ENCODE measurements at regions not wholly inside any gene's neighbourhood (a gene's known extent, or its start where the extent isn't known, plus 50 kb on each side); places are given as distances from the start of the nearest gene placed in this dataset.
"Not testable (repeated sequence)": the region's sequence is repeated elsewhere in the genome, so short reads cannot be mapped to it uniquely, and the experiment has no call there.

DNA sequence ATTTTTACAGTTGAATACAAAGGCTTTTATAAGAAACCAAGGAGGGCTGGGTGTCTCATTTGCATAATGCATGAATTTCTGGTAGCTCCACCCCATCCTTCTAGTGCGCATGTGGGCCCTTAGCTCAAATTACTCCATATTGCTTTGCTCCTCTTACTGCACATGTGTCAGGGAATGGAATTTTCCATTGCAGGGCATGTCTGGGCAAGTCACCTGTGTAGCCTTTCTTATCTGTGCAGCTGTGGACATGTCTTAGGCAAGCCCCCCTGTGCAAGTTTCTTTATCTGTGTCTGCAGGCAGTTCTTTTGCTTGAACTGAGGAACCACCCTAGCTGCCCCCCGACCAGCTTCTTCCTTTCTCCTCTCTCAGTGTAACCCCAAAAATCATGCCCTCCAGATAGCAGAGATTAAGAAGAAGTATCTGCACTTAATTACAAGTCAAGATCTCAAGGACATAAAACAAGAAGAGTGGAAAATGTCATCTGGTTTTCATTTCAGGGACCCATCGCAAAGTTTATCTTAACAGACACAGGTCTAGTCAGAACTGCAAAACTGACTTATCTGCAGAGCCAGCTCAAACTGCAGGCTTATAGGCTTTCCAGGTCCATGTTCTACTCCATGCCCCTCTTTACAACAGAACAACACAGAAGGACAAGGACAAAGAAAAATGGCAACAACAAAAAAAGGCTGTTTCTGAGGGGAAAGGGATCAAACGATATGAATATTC is 137.9 kb upstream of the HS3ST4 start:
- no peak overlapping the region for H3K4me3 Mint-ChIP-seq
- no peak overlapping the region for H3K27ac Mint-ChIP-seq
- no peaks in the 10 kb centered on the region for H3K4me1 Mint-ChIP-seq (ENCODE audit: low read depth in 2 of 2)
- peaks cover 13 to 24% of the 10 kb centered on the region in 2 donors for H3K27me3 Mint-ChIP-seq
- DNase-seq (ENCODE audit: low spot score) (no peak), ATAC-seq (no peak)
- H3K9me3 Mint-ChIP-seq = peaks cover 10% of the 10 kb centered on the region
- no peaks in the 10 kb centered on the region for H3K36me3 Mint-ChIP-seq

DNA sequence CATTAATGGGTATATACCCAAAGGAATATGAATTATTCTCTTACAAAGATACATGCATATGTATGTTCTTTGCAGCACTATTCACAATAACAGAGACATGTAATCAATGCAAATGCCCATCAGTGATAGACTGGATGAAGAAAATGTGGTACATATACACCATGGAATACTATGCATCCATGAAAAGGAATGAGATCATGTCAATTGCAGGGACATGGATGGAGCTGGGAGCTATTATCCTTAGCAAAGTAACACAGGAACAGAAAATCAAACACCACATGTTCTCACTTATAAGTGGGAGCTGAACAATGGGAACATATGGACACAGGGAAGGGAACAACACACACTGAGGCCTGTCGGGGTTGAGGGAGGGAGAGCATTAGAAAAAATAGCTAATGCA is 141.1 kb upstream of the HS3ST4 start:
- Mint-ChIP-seq H3K36me3 (no peaks in the 10 kb centered on the region), H3K27ac (no peak overlapping the region), H3K4me3 (no peak overlapping the region), H3K9me3 (no peaks in the 10 kb centered on the region), H3K27me3 (peaks cover 8 to 10% of the 10 kb centered on the region in 2 donors), H3K4me1 (ENCODE audit: low read depth in 2 of 2) (no peaks in the 10 kb centered on the region)
- DNase-seq (ENCODE audit: low spot score) (no peak), ATAC-seq (no peak)

DNA sequence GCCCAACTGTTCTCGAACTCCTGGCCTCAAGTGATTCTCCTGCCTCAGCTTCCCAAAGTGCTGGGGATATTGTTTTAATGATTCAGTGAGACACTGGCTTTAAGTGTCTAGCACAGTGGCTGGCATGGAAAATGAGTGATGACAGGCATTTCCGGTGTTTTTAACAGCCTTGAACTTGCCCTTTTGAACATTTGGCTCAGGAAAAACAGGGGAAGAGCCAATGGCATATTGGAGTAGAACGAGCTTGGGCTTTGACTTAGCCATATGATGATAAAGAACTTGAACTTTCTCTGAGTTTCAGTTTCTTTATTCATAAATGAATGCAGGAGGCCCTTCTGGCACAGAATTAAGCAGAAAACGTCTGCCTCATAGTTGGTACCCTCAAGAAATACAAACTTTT is 145.0 kb upstream of the HS3ST4 start:
- Mint-ChIP-seq H3K27ac (no peak overlapping the region), H3K36me3 (no peaks in the 10 kb centered on the region), H3K4me1 (ENCODE audit: low read depth in 2 of 2) (no peaks in the 10 kb centered on the region), H3K27me3 (peaks cover 0 to 6% of the 10 kb centered on the region in 2 donors), H3K9me3 (no peaks in the 10 kb centered on the region), H3K4me3 (no peak overlapping the region)
- no peak for DNase-seq (ENCODE audit: low spot score)
- no peak for ATAC-seq

DNA sequence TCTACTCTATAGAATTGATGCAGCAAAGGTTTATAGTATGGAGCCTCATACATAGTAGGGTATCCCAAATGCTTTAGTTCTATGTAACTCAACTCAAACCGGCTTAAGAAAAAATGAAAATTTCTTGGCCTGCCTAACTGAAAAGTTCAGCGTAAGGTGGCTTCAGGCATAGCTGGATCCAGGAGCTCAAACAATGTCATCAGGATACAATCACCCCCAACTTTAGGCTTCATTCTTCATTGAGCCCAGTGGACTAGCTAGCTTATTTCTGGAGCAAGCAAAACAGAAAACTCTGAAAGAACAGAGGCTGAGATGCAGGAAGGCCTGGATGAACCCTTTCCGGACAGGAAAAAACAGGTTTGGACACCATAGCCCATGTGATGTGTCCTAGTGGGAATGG is 147.5 kb upstream of the HS3ST4 start:
- no peaks in the 10 kb centered on the region for H3K36me3 Mint-ChIP-seq
- no peak overlapping the region for H3K4me3 Mint-ChIP-seq
- H3K27ac Mint-ChIP-seq = no peak overlapping the region
- H3K4me1 Mint-ChIP-seq (ENCODE audit: low read depth in 2 of 2) = no peaks in the 10 kb centered on the region
- ATAC-seq = no peak
- no peak for DNase-seq (ENCODE audit: low spot score)
- no peaks in the 10 kb centered on the region for H3K9me3 Mint-ChIP-seq
- peaks cover 0 to 8% of the 10 kb centered on the region in 2 donors for H3K27me3 Mint-ChIP-seq

DNA sequence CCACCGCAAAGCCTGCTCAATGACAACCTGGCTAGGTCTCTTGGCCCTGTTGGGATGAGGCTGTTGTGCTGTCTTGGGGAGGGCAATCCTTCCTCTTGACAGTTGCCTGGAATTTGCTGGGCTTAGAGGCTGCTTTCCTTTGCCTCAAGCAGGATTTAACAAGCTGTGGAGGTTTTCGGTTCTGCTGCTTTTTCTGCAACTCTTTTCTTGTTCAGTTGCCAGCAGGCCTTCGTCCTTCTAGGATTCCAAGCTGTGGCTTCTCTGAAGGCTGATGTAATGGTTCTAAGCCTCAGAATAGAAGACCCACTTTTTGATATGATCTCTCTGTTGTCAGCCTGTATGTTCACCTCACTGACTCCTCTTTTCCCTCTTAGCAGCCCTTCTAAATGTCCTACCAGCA is 149.5 kb upstream of the HS3ST4 start:
- peaks cover 0 to 8% of the 10 kb centered on the region in 2 donors for H3K27me3 Mint-ChIP-seq
- no peak for ATAC-seq
- H3K4me1 Mint-ChIP-seq (ENCODE audit: low read depth in 2 of 2) = no peaks in the 10 kb centered on the region
- H3K9me3 Mint-ChIP-seq = no peaks in the 10 kb centered on the region
- H3K27ac Mint-ChIP-seq = no peak overlapping the region
- no peak for DNase-seq (ENCODE audit: low spot score)
- H3K36me3 Mint-ChIP-seq = no peaks in the 10 kb centered on the region
- H3K4me3 Mint-ChIP-seq = no peak overlapping the region

DNA sequence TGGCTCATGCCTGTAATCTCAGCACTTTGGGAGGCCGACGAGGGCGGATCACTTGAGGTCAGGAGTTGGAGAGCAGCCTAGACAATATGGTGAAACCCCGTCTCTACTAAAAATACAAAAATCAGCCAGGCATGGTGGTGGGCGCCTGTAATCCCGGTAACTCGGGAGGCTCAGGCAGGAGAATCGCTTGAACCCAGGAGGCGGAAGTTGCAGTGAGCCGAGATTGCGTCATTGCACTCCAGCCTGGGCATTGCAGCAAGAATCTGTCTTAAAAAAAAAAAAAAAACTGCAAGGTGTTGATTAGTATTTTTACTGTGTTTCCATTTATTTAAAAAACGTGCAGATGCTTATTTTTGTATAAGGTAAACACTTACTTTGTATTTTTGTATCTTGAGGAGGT is 152.0 kb upstream of the HS3ST4 start:
- H3K27ac Mint-ChIP-seq; H3K4me1 Mint-ChIP-seq (ENCODE audit: low read depth in 2 of 2); H3K4me3 Mint-ChIP-seq: not testable (repeated sequence)

DNA sequence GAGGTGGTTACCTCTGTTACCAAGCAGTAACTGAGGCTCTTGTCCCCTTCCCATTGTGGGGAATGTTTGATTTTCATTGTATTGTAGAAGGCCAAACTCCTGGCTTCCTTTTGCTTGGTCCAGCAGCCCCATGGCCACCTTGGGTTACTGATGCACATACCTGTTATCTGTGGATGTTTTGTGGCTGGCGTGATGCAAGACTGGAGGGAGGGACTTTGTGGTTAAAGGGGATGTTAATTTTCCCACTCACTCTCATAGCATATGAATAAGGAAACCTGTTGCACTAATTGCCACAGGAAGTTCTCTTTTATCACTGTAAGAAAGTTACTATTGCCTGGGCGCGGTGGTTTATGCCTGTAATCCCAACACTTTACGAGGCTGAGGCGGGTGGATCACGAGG is 168.6 kb upstream of the HS3ST4 start:
- DNase-seq (ENCODE audit: low spot score) (no peak), ATAC-seq (no peak)
- Mint-ChIP-seq H3K27ac (no peak overlapping the region), H3K4me1 (ENCODE audit: low read depth in 2 of 2) (no peaks in the 10 kb centered on the region), H3K4me3 (no peak overlapping the region), H3K9me3 (no peaks in the 10 kb centered on the region), H3K27me3 (peaks cover 6 to 9% of the 10 kb centered on the region in 2 donors), H3K36me3 (no peaks in the 10 kb centered on the region)

More for the DNA sequence above, 152.0 kb upstream of the HS3ST4 start:
- H3K27me3 Mint-ChIP-seq; H3K9me3 Mint-ChIP-seq; ATAC-seq; DNase-seq (ENCODE audit: low spot score); H3K36me3 Mint-ChIP-seq: not testable (repeated sequence)

DNA sequence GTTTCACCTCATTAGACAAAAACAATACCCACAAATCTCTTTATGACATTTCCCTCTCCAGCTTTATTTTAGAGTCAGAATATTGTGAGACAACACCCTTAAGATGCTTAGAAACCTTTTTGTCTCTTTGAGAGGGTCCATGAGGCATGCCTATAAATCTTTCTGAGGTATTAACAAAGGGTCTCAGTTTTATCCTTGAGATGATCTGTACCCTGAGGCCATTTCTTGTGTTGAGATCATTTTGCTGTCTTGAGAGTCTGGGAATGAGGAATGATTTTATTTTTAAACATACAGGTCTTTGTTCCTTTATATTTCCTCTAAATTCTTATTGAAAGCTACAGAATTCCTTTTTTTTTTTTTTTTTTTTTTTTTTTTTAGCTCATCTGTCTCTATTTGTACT is 179.7 kb upstream of the HS3ST4 start:
- H3K4me1 Mint-ChIP-seq (ENCODE audit: low read depth in 2 of 2) = no peaks in the 10 kb centered on the region

DNA sequence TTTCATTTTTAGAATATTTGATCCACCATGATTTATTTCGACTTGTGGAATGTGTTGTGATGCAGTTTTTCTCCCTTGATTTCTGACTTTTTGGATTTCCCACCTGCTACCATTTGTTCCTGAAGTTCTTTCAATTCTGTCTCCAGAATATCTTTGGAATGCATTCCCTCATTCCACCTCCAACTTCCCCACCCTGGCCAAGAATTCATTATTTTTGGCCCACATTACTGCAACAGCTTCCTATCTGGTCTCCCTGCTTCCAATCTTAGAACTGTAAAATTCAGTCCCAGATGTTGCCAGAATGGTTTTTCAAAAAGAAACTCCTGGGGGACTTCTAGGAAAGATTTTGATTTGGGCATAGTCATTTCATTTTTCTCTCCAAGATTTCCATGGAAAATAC is 182.3 kb upstream of the HS3ST4 start:
- Mint-ChIP-seq H3K36me3 (no peaks in the 10 kb centered on the region), H3K27ac (no peak overlapping the region), H3K9me3 (no peaks in the 10 kb centered on the region), H3K4me1 (ENCODE audit: low read depth in 2 of 2) (no peaks in the 10 kb centered on the region), H3K27me3 (peaks cover 7 to 23% of the 10 kb centered on the region in 2 donors), H3K4me3 (no peak overlapping the region)
- no peak for ATAC-seq
- DNase-seq (ENCODE audit: low spot score) = no peak

More for the DNA sequence above, 179.7 kb upstream of the HS3ST4 start:
- Mint-ChIP-seq H3K4me3 (no peak overlapping the region), H3K9me3 (no peaks in the 10 kb centered on the region), H3K27me3 (peaks cover 7 to 11% of the 10 kb centered on the region in 2 donors), H3K27ac (no peak overlapping the region), H3K36me3 (no peaks in the 10 kb centered on the region)
- no peak for DNase-seq (ENCODE audit: low spot score)
- no peak for ATAC-seq

DNA sequence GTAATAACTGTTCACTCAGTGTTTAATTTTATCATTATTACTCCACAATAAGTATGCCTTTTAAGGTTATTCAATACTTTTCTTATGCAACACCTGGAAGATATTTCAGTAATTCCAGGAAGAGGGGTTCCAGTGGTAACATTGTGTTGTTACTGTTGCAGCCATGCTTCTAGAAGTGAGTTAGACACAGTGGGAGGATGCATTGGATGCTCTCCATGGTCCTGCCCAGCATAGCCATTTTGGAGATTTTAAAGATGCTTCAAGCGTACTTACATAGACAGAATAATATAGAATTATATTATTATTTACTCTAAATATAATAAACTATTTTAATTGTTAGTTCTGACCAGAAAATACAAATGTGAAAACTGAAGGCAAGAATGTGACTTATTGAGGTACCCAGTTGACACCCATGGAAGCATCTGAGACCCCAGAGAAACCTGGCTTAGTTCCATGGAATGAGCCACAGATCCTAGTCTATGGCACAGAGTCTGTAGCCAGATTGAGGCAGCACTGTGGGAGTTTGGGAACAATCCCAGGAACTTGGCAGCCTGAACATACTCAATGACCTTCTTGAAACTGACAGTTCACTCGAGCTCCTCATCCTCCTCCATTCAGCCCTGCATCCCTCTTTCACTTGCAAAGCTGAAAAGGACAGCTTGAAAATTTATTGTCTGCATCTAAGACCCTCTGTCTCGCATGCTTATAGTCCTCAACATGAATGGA is 190.1 kb upstream of the HS3ST4 start:
- Mint-ChIP-seq H3K9me3 (no peaks in the 10 kb centered on the region), H3K36me3 (no peaks in the 10 kb centered on the region), H3K27me3 (peaks cover 15 to 28% of the 10 kb centered on the region in 2 donors), H3K27ac (no peak overlapping the region), H3K4me3 (no peak overlapping the region), H3K4me1 (ENCODE audit: low read depth in 2 of 2) (no peaks in the 10 kb centered on the region)
- ATAC-seq (no peak), DNase-seq (ENCODE audit: low spot score) (no peak)

DNA sequence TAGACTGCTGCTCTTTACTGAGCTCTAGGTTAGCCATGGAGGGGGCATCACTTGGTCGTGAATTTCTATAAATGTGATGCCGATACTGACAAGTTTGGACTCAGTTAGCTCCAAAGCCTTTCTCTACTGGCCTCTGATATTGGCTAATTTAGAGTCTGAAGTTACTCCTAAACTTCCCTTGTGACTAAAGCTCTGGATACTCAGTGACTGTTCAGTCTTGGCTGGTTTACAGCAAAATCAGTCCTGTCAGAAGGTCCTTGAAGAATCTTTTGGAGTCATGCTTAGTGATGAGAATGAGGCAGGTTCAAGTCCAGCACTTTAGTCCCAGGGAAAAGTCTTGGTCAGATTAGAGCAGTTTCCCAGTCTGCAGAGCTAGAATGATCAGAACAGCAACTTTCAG is 197.5 kb upstream of the HS3ST4 start:
- no peak for ATAC-seq
- Mint-ChIP-seq H3K4me1 (ENCODE audit: low read depth in 2 of 2) (no peaks in the 10 kb centered on the region), H3K27ac (no peak overlapping the region), H3K9me3 (no peaks in the 10 kb centered on the region), H3K27me3 (peaks cover 19 to 50% of the 10 kb centered on the region in 2 donors), H3K4me3 (no peak overlapping the region), H3K36me3 (no peaks in the 10 kb centered on the region)
- DNase-seq (ENCODE audit: low spot score) = no peak

DNA sequence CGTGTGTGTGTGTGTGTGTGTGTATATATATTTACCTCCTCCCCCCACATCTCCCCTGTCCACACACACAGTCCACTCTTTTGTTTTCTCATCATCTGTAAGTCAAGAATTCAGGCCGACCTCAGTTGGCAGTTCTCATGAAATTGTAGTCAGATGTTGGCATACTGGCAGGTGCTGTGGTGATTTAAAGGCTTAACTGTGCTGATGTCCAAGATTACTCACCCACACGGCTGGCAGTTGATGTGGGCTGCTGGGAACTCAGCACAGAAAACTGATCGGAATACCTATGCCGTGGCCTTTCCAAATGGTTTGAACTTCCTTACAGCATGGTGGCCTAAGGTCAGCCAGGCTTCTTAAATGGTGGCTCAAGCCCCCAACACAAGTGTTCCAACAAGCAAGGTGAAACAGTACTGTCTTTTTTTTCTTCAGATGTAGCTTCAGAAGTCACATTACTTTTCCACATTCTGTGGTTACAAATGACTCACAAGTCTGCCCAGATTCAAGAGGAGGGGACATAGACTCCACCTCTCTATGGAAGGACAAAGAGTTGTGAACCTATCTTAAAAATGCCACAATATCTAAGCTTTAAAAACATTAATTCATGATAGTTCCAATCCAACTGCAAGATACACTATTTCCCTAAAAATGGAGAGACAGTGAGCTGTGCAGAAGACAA is 198.5 kb upstream of the HS3ST4 start:
- DNase-seq (ENCODE audit: low spot score) (no peak), ATAC-seq (no peak)
- H3K4me3 Mint-ChIP-seq = no peak overlapping the region
- no peaks in the 10 kb centered on the region for H3K9me3 Mint-ChIP-seq
- no peaks in the 10 kb centered on the region for H3K36me3 Mint-ChIP-seq
- H3K4me1 Mint-ChIP-seq (ENCODE audit: low read depth in 2 of 2) = no peaks in the 10 kb centered on the region
- H3K27ac Mint-ChIP-seq = no peak overlapping the region
- peaks cover 17 to 43% of the 10 kb centered on the region in 2 donors for H3K27me3 Mint-ChIP-seq

DNA sequence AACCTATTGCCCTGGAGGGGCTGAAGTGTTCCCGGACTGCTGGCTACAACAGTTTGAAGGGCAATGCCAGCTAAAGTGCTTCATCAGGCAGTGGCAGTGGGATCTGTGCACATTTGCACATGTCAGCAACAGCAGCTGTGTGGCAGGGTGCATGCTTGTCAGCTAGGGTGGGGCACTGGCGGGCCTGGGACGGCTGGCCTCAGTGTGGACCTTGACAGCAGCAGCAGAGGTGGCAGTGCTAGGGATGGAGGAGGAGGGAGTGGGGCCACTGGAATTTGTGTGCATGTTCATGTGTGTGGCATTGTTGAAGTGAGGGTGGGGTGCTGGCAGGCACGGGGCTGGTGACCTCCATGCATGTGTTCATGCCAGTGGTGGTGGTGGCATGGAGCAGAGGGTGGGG is 203.3 kb upstream of the HS3ST4 start:
- Mint-ChIP-seq H3K9me3 (peaks cover 2% of the 10 kb centered on the region), H3K27me3 (peaks cover 18 to 54% of the 10 kb centered on the region in 2 donors), H3K4me1 (ENCODE audit: low read depth in 2 of 2) (no peaks in the 10 kb centered on the region), H3K4me3 (no peak overlapping the region), H3K27ac (no peak overlapping the region), H3K36me3 (no peaks in the 10 kb centered on the region)
- DNase-seq (ENCODE audit: low spot score) = no peak
- no peak for ATAC-seq

DNA sequence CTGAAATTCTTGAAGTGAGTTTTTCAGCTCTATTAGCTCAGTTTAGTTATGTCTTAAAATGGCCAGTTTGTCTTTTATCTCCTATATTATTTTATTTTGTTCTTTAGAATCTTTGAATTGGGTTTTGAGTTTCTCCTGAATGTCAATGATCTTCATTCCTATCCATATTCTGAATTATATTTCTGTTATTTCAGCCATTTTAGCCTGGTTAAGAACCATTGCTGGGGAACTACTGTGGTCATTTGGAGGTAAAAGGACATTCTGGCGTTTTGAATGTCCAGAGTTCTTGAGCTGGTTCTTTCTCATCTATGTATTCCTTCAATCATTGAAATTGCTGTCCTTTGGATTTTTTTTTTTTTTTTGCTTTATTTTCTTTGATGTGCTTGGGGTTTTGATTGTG is 203.9 kb upstream of the HS3ST4 start:
- Mint-ChIP-seq H3K4me3 (no peak overlapping the region), H3K27me3 (peaks cover 18 to 49% of the 10 kb centered on the region in 2 donors), H3K4me1 (ENCODE audit: low read depth in 2 of 2) (no peaks in the 10 kb centered on the region), H3K36me3 (no peaks in the 10 kb centered on the region), H3K27ac (no peak overlapping the region), H3K9me3 (peaks cover 2% of the 10 kb centered on the region)
- ATAC-seq = no peak
- no peak for DNase-seq (ENCODE audit: low spot score)
